ENCODE measurements at regions not wholly inside any gene's neighbourhood (a gene's known extent, or its start where the extent isn't known, plus 50 kb on each side); places are given as distances from the start of the nearest gene placed in this dataset.
A peak's percentile ranks its signal among the peaks of the same experiment; 100 is the strongest.

GRCh38 chrX:39249999-39250398 lies 448.7 kb downstream of the MID1IP1 start:
- Mint-ChIP-seq H3K4me1 (no peaks in the 10 kb centered on the region), H3K4me3 (no peak overlapping the region), H3K27ac (no peak overlapping the region), H3K9me3 (peaks cover 13% of the 10 kb centered on the region), H3K36me3 (ENCODE audit: low read depth) (no peaks in the 10 kb centered on the region), H3K27me3 (ENCODE audit: low read depth) (no peaks in the 10 kb centered on the region)
- TF ChIP-seq CTCF (IDR thresholded peaks at IDR 0.05; ENCODE audit: unreplicated experiment in 3 of 3) = no peak

- TF ChIP-seq CTCF (IDR thresholded peaks at IDR 0.05; ENCODE audit: unreplicated experiment in 3 of 3) = no peak
- H3K4me3 Mint-ChIP-seq = no peak overlapping the region
- H3K9me3 Mint-ChIP-seq = peaks cover 13% of the 10 kb centered on the region
- no peaks in the 10 kb centered on the region for H3K4me1 Mint-ChIP-seq
- H3K27me3 Mint-ChIP-seq (ENCODE audit: low read depth) = no peaks in the 10 kb centered on the region
- H3K27ac Mint-ChIP-seq = no peak overlapping the region
- no peaks in the 10 kb centered on the region for H3K36me3 Mint-ChIP-seq (ENCODE audit: low read depth)
These were observed 450.7 kb downstream of the MID1IP1 start for GRCh38 chrX:39251995-39252394.

DNA sequence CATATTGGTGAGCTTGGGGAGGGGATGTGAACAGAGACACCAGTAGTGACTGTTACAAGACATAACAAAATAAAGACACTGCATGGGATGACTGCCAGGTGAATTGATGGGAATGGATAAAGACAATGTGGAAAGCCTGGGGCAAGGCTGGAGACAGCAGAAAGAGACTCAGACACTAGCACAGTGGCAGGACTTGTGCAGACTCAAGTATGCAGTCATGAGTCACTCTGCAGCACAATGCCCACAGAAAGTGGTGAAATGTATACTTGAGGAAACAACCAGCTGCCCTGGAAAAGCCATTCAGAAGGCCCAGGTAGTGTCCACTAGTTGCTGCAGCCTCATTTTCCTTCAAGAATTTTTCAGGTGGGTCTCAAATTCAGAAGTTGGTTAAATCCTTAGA lies 452.3 kb downstream of the MID1IP1 start:
- no peak overlapping the region for H3K27ac Mint-ChIP-seq
- H3K27me3 Mint-ChIP-seq (ENCODE audit: low read depth) = no peaks in the 10 kb centered on the region
- no peak overlapping the region for H3K4me3 Mint-ChIP-seq
- H3K9me3 Mint-ChIP-seq = peaks cover 13% of the 10 kb centered on the region
- no peak for TF ChIP-seq CTCF (IDR thresholded peaks at IDR 0.05; ENCODE audit: unreplicated experiment in 3 of 3)
- no peaks in the 10 kb centered on the region for H3K4me1 Mint-ChIP-seq
- H3K36me3 Mint-ChIP-seq (ENCODE audit: low read depth) = no peaks in the 10 kb centered on the region

GRCh38 chrX:39258331-39258730 lies 457.1 kb downstream of the MID1IP1 start:
- peaks cover 14% of the 10 kb centered on the region for H3K4me1 Mint-ChIP-seq
- no peaks in the 10 kb centered on the region for H3K27me3 Mint-ChIP-seq (ENCODE audit: low read depth)
- H3K9me3 Mint-ChIP-seq = no peaks in the 10 kb centered on the region
- no peak overlapping the region for H3K27ac Mint-ChIP-seq
- no peak overlapping the region for H3K4me3 Mint-ChIP-seq
- no peaks in the 10 kb centered on the region for H3K36me3 Mint-ChIP-seq (ENCODE audit: low read depth)
- TF ChIP-seq CTCF (IDR thresholded peaks at IDR 0.05; ENCODE audit: unreplicated experiment in 3 of 3) = no peak

DNA sequence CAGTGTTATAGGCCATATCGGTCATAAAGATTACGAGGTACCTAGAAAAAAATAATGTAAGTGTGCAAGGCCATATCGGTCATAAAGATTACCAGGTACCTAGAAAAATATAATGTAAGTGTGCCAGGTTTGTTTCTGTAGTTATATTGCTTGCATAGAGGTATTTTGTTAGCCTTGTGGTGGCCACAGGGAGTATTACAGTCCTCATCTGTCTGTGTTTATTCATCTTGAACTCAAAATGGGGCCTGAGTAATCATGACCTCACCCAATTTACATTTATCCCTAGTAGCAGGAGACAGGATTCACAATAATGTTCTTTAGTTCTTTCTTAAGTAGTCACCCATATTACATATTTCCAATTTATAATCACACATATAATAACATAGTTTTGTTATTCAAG lies 459.7 kb downstream of the MID1IP1 start:
- TF ChIP-seq CTCF (IDR thresholded peaks at IDR 0.05; ENCODE audit: unreplicated experiment in 3 of 3) = no peak

GRCh38 chrX:39261446-39262147 lies 460.3 kb downstream of the MID1IP1 start:
- peaks cover 14% of the 10 kb centered on the region for H3K4me1 Mint-ChIP-seq
- H3K4me3 Mint-ChIP-seq = no peak overlapping the region

More for the DNA sequence above, 459.7 kb downstream of the MID1IP1 start:
- Mint-ChIP-seq H3K36me3 (ENCODE audit: low read depth) (no peaks in the 10 kb centered on the region), H3K27me3 (ENCODE audit: low read depth) (no peaks in the 10 kb centered on the region), H3K4me3 (no peak overlapping the region), H3K4me1 (peaks cover 14% of the 10 kb centered on the region), H3K9me3 (peaks cover 11% of the 10 kb centered on the region), H3K27ac (no peak overlapping the region)

More at GRCh38 chrX:39261446-39262147, 460.3 kb downstream of the MID1IP1 start:
- no peaks in the 10 kb centered on the region for H3K27me3 Mint-ChIP-seq (ENCODE audit: low read depth)
- TF ChIP-seq CTCF (IDR thresholded peaks at IDR 0.05; ENCODE audit: unreplicated experiment in 3 of 3) = peak; percentile 44 to 49 (median 45)
- H3K27ac Mint-ChIP-seq = no peak overlapping the region
- H3K36me3 Mint-ChIP-seq (ENCODE audit: low read depth) = no peaks in the 10 kb centered on the region
- H3K9me3 Mint-ChIP-seq = peaks cover 16% of the 10 kb centered on the region

All from nephron (organoid).